ENCODE measurements at regions not wholly inside any gene's neighbourhood (a gene's known extent, or its start where the extent isn't known, plus 50 kb on each side); places are given as distances from the start of the nearest gene placed in this dataset.

GRCh38 chr2:42910645-42911405 lies 118.4 kb upstream of the HAAO start:
- TF ChIP-seq, protein P1, sequence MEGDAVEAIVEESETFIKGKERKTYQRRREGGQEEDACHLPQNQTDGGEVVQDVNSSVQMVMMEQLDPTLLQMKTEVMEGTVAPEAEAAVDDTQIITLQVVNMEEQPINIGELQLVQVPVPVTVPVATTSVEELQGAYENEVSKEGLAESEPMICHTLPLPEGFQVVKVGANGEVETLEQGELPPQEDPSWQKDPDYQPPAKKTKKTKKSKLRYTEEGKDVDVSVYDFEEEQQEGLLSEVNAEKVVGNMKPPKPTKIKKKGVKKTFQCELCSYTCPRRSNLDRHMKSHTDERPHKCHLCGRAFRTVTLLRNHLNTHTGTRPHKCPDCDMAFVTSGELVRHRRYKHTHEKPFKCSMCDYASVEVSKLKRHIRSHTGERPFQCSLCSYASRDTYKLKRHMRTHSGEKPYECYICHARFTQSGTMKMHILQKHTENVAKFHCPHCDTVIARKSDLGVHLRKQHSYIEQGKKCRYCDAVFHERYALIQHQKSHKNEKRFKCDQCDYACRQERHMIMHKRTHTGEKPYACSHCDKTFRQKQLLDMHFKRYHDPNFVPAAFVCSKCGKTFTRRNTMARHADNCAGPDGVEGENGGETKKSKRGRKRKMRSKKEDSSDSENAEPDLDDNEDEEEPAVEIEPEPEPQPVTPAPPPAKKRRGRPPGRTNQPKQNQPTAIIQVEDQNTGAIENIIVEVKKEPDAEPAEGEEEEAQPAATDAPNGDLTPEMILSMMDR (conservative IDR thresholded peaks at IDR 0.05; ENCODE audit: low read depth), result no peak
- CTCF ChIA-PET, result no interaction called here
- DNase-seq (ENCODE audit: low spot score), result no peak
- POLR2A ChIA-PET (ENCODE audit: low non-redundant PET), result interaction anchor here (0.5 kb wide), 1 partner anchor 164 kb away, joined by 3 read pairs; no protein-coding TSS in a partner anchor
- H3K27ac ChIP-seq, result no peak overlapping the region

- CTCF ChIA-PET, result no interaction called here
- TF ChIP-seq, protein P1 (conservative IDR thresholded peaks at IDR 0.05; ENCODE audit: low read depth), result no peak
- POLR2A ChIA-PET (ENCODE audit: low non-redundant PET), result no interaction called here
- H3K27ac ChIP-seq, result no peak overlapping the region
- DNase-seq (ENCODE audit: low spot score), result no peak
Observed at GRCh38 chr2:42909966-42910365, 117.6 kb upstream of the HAAO start.

GRCh38 chr2:42908518-42909200 lies 116.3 kb upstream of the HAAO start:
- TF ChIP-seq, protein P1 (conservative IDR thresholded peaks at IDR 0.05; ENCODE audit: low read depth), result no peak
- no peak for DNase-seq (ENCODE audit: low spot score)
- no peak overlapping the region for H3K27ac ChIP-seq
- CTCF ChIA-PET, result no interaction called here
- POLR2A ChIA-PET (ENCODE audit: low non-redundant PET), result no interaction called here

- TF ChIP-seq, protein P1 (conservative IDR thresholded peaks at IDR 0.05; ENCODE audit: low read depth), result no peak
- H3K27ac ChIP-seq, result no peak overlapping the region
- ChIA-PET CTCF (interaction anchor here (0.5 kb wide), 1 partner anchor 1257 kb away, joined by 3 read pairs; no protein-coding TSS in a partner anchor), POLR2A (ENCODE audit: low non-redundant PET) (no interaction called here)
- no peak for DNase-seq (ENCODE audit: low spot score)
Observed at GRCh38 chr2:42907835-42908234, 115.5 kb upstream of the HAAO start.

DNA sequence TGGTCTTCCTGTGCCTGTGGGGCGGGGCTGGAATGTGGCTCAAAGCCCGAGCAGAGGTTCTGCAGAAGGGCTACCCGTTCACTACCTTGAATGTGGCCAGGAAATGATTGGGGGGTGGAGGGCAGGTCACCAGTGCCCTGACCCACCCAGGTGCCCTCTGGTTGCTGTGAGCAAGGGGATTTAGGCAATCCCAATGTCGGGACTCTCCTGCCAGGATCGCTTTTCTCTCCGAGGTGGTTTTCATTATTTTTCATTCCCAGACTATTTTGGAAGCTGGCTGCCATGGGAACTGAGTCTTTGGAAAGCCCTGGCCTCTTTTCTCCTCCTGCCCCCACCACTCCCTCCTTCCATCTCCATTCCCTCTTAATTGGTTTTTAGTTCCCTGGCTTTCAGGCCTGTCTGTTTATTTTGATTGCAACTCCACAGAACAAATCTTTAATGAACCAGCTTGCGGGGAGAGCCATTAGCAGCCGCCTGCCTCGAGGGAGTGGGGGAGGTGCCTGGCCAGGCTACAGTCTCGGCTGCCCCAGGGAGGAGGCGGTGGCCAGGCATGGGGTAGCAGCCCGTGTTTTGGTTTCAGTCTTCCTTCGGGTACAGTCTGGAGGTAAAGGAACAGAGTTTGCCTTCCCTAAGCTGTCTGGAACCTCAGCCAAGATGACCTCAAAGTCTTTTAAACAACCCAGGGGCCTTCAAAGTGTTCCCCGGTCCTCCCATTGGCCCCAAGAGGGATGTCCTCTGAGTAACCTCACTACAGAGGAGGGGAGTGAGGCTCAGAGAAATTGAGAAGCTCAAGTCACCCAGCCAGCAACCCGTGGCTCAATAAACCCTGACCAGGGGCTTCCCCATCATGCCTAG lies 114.4 kb upstream of the HAAO start:
- ChIA-PET POLR2A (ENCODE audit: low non-redundant PET) (no interaction called here), CTCF (interaction anchor here (0.5 to 1.0 kb wide), 5 partner anchors 12 to 1258 kb away, joined by 3 to 4 read pairs (median 3); no protein-coding TSS in a partner anchor)
- TF ChIP-seq, protein P1 (conservative IDR thresholded peaks at IDR 0.05; ENCODE audit: low read depth), result no peak
- DNase-seq (ENCODE audit: low spot score), result no peak
- peak overlapping the region; percentile 64 for H3K27ac ChIP-seq

GRCh38 chr2:42906111-42906556 lies 113.8 kb upstream of the HAAO start:
- CTCF ChIA-PET, result interaction anchor here (1.0 kb wide), 1 partner anchor 13 kb away, joined by 4 read pairs; no protein-coding TSS in a partner anchor

More at GRCh38 chr2:42906111-42906556, 113.8 kb upstream of the HAAO start:
- POLR2A ChIA-PET (ENCODE audit: low non-redundant PET), result no interaction called here
- no peak for DNase-seq (ENCODE audit: low spot score)
- H3K27ac ChIP-seq, result peak overlapping the region; percentile 64
- TF ChIP-seq, protein P1 (conservative IDR thresholded peaks at IDR 0.05; ENCODE audit: low read depth), result no peak

Measured in RWPE1 (cell line).